ENCODE measurements at regions not wholly inside any gene's neighbourhood (a gene's known extent, or its start where the extent isn't known, plus 50 kb on each side); places are given as distances from the start of the nearest gene placed in this dataset.

DNA sequence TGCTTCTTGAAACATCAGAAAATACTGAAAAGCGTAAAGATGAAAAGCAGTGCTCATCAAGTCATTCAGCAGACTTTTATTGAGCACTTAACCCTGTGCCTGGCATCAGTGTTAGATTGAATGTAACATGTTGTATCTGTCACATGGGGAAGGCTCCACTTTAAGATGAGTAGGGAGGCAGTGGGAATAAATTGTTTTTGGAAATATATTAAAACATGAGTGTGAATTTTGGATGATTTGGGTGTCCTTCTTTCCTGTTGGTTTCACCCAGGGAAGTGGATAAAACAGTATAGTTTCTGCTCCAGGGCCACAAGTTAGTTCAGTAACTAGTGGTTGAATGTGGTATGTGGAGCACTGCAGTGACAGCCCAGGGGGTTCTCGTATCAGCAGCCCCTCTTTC lies 301.4 kb upstream of the TPM1 start:
- TF ChIP-seq ZBTB7A (IDR thresholded peaks at IDR 0.05; ENCODE audit: low read depth): no peak
- TF ChIP-seq, protein P1, sequence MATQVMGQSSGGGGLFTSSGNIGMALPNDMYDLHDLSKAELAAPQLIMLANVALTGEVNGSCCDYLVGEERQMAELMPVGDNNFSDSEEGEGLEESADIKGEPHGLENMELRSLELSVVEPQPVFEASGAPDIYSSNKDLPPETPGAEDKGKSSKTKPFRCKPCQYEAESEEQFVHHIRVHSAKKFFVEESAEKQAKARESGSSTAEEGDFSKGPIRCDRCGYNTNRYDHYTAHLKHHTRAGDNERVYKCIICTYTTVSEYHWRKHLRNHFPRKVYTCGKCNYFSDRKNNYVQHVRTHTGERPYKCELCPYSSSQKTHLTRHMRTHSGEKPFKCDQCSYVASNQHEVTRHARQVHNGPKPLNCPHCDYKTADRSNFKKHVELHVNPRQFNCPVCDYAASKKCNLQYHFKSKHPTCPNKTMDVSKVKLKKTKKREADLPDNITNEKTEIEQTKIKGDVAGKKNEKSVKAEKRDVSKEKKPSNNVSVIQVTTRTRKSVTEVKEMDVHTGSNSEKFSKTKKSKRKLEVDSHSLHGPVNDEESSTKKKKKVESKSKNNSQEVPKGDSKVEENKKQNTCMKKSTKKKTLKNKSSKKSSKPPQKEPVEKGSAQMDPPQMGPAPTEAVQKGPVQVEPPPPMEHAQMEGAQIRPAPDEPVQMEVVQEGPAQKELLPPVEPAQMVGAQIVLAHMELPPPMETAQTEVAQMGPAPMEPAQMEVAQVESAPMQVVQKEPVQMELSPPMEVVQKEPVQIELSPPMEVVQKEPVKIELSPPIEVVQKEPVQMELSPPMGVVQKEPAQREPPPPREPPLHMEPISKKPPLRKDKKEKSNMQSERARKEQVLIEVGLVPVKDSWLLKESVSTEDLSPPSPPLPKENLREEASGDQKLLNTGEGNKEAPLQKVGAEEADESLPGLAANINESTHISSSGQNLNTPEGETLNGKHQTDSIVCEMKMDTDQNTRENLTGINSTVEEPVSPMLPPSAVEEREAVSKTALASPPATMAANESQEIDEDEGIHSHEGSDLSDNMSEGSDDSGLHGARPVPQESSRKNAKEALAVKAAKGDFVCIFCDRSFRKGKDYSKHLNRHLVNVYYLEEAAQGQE (IDR thresholded peaks at IDR 0.05; ENCODE audit: low read depth): no peak
- TF ChIP-seq EP300 (IDR thresholded peaks at IDR 0.05; ENCODE audit: borderline replicate concordance): no peak
- TF ChIP-seq YY1 (IDR thresholded peaks at IDR 0.05; ENCODE audit: low read depth): no peak
- TF ChIP-seq CREB1 (IDR thresholded peaks at IDR 0.05; ENCODE audit: low read depth): no peak
- TF ChIP-seq TAF1 (IDR thresholded peaks at IDR 0.05; ENCODE audit: low read depth): no peak

DNA sequence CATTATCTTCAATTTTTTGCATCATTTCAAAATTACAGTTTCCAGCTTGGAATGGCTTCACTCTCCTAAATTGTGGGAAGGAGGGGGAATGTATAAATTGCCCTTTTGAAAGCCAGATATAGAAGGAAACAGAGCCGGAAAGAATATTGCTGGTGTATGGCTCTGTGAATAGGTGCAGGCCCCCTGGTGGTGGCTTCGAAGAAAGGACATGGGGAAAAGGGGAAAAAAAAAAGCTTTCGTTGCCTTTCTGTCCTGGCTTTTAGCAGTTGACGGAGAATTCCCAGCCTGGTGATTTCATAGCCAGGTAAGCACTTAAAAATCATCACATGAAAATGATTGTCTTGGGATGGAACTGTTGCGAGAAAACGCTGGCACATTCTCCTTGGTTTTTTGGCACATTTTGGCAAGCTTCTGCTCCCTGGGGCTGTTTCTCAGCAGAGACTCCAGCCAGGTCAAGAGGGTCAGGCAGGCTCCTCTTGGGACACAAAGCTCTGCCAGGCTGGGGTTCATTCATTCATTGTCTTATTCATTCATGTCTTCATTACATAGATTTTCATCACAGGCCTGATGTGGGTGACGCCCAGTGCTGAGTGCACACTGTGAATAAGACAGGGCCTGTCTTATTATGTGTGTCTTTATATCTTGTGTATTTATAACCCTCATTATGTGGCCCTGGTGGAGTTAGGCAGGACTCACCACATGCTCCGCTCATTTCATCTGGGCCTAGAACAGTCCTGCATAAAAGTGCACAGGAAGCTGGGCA lies 300.0 kb upstream of the TPM1 start:
- TF ChIP-seq NFIC (IDR thresholded peaks at IDR 0.05): no peak
- peak; percentile 61 for TF ChIP-seq RAD21 (IDR thresholded peaks at IDR 0.05; ENCODE audit: low read depth)

DNA sequence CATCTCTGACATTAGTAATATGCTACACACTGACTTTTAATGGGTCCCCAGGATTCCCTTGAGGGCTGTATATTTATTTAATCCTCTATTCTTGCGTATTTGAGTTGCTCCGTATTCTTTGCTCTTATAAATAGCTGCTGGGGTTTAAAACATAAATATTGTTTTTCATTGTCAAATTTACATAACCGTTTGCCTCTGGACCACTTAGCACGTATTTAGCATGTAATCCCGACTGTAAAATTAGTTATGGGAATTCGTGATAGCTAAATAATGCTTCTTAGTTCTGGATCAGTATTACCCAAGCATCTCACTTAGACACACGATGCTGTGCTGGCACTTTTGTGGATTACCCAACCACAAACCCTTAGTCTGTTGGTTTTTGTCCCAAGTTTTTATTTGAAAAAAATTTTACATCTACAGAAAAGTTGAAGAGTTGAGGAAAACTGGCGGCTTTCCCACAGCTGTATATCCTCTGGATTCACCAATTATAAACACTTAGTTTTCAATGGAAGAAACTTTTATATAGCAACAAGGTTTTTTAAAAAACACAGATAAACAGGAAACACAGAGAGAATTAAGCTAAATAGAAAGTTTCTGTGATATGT lies 296.8 kb upstream of the TPM1 start:
- no peak for TF ChIP-seq RAD21 (IDR thresholded peaks at IDR 0.05; ENCODE audit: low read depth)
- TF ChIP-seq NFIC (IDR thresholded peaks at IDR 0.05): no peak
- TF ChIP-seq EGR1 (IDR thresholded peaks at IDR 0.05): no peak
- TF ChIP-seq, protein P2, sequence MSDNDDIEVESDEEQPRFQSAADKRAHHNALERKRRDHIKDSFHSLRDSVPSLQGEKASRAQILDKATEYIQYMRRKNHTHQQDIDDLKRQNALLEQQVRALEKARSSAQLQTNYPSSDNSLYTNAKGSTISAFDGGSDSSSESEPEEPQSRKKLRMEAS (IDR thresholded peaks at IDR 0.05): no peak
- no peak for TF ChIP-seq ZBTB7A (IDR thresholded peaks at IDR 0.05; ENCODE audit: low read depth)
- TF ChIP-seq, protein P1 (IDR thresholded peaks at IDR 0.05; ENCODE audit: low read depth): no peak
- no peak for TF ChIP-seq YY1 (IDR thresholded peaks at IDR 0.05; ENCODE audit: low read depth)
- TF ChIP-seq, protein P3, sequence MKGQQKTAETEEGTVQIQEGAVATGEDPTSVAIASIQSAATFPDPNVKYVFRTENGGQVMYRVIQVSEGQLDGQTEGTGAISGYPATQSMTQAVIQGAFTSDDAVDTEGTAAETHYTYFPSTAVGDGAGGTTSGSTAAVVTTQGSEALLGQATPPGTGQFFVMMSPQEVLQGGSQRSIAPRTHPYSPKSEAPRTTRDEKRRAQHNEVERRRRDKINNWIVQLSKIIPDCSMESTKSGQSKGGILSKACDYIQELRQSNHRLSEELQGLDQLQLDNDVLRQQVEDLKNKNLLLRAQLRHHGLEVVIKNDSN (IDR thresholded peaks at IDR 0.05): no peak
- TF ChIP-seq TCF12 (IDR thresholded peaks at IDR 0.05; ENCODE audit: low read depth): no peak
- TF ChIP-seq TAF1 (IDR thresholded peaks at IDR 0.05; ENCODE audit: low read depth): no peak
- TF ChIP-seq EP300 (IDR thresholded peaks at IDR 0.05; ENCODE audit: borderline replicate concordance): no peak
- TF ChIP-seq TEAD4 (IDR thresholded peaks at IDR 0.05): no peak
- no peak for TF ChIP-seq CEBPB (IDR thresholded peaks at IDR 0.05)
- no peak for TF ChIP-seq FOXM1 (IDR thresholded peaks at IDR 0.05; ENCODE audit: borderline replicate concordance, low read depth)
- no peak for TF ChIP-seq CREB1 (IDR thresholded peaks at IDR 0.05; ENCODE audit: low read depth)

DNA sequence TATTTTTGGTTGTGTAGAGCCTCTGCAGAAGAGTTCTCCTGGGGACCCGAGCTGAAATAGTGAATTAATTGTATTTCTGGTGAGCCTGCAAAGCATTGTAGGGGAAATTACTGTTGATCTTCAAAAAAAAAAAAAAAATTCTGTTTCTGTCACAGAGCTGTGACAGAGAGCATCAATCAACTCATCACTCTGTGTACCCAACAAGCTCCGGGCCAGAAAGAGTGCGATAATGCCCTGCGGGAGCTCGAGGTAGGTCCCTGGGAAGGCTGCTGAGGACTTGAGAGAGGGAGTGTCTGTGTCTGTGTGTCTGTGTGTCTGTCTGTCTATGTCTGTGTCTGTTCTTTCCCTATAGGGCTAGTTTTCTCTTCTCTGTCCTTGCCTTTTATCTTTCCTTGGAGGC lies 294.4 kb upstream of the TPM1 start:
- TF ChIP-seq EGR1 (IDR thresholded peaks at IDR 0.05) (no peak), RAD21 (IDR thresholded peaks at IDR 0.05; ENCODE audit: low read depth) (no peak), ZBTB7A (IDR thresholded peaks at IDR 0.05; ENCODE audit: low read depth) (no peak), EP300 (IDR thresholded peaks at IDR 0.05; ENCODE audit: borderline replicate concordance) (no peak), YY1 (IDR thresholded peaks at IDR 0.05; ENCODE audit: low read depth) (no peak), CEBPB (IDR thresholded peaks at IDR 0.05) (no peak), TEAD4 (IDR thresholded peaks at IDR 0.05) (no peak), TCF12 (IDR thresholded peaks at IDR 0.05; ENCODE audit: low read depth) (no peak)
- TF ChIP-seq, protein P1 (IDR thresholded peaks at IDR 0.05; ENCODE audit: low read depth): no peak
- TF ChIP-seq, protein P2 (IDR thresholded peaks at IDR 0.05): no peak
